GM20431 (cell line): ENCODE measurements at regions not wholly inside any gene's neighbourhood (a gene's known extent, or its start where the extent isn't known, plus 50 kb on each side); places are given as distances from the start of the nearest gene placed in this dataset.

ENCODE experiments used
- in situ Hi-C: fragments of 300-500 bp; cut with MseI, MboI; formaldehyde crosslinking; loops from one replicate; pipeline ENCODE4 v1.15.0; 2020; ENCODE audit warnings: low sequenced_read_pairs; ENCODE audit not compliant: unreplicated experiment

DNA sequence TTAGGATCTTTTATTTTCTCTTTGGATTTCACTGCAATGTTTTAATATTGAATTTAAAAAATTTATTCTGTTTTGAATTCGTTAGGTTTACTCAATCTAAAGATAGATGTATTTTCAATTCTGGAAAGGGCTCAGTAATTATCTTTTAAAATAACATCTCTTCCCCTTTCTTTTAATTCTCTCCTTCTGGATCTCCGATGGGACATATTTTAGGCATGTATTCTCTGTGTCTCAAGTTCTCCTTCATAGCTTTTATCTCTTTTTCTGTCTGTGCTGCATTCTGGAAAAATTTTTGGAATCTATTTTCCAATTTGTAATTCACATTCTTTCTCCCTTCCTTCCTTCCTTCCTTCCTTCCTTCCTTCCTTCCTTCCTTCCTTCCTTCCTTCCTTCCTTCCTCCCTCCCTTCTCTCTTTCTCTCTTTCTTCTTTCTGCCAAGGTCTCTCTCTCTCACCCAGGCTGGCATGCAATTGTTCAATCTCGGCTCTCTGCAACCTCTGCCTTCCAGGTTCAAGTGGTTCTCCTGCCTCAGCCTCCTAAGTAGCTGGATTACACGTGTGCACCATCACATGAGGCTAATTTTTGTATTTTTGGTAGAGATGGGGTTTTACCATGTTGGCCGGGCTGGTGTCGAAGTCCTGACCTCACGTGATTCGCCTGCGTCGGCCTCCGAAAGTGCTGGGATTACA is 98.5 kb upstream of the CTTNBP2 start:
- in situ Hi-C loops = no loop called here

DNA sequence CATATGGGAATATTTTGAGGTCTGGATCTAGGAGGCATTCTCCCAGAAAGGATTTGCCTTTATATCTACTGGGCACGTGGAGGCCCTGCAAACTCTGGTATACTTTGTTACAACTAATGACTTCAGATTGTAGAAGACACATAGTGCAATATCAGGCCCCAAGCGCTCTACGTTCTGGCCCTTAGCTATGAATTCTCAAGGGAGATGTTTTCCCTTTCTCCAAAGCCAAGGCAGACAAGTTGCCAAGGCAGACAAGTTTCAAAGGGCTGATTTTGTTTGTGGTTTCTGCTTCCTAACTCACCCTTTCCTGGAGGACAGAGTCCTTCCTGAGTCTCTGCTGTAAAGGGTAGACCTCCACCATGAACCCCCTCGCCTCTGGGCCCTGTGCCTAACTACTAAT is 99.4 kb upstream of the CTTNBP2 start:
- in situ Hi-C loops = no loop called here

DNA sequence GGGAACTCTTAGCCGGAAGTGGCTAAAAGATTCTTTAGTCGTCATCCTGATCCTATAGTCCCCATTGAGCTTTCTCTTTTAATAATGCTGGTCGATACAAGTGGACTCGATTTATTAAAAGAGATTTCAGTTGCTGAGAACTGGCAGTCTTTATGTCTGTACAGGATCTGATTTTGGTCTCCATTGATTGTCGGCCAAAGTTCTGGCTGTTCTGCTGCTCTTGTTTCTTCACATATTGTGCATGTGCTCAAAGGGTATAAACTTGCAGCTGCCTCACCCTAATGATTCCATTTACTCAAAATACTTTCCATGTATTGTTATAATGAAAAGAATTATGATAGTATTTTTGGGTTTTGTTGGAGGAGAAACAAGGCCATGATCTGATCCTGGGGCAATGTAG is 100.7 kb upstream of the CTTNBP2 start:
- in situ Hi-C loops = no loop called here

DNA sequence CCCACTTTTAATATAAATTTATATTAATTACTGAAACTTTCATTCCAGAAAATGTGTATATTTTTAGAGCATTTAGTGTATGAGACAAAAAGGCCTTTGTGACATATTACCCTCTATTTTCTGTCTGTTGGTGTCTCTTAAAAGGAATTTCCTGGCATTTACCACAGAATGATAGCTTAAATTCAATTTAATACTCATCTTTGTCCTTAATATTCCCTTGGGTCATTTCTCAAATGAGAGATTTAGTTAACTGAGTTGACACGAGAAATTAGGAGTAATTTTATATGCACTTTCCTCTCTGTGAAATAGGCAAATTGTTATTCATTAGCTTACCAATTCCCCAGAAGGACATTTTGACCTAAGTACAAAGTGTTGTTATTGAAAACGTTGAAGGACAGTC is 101.7 kb upstream of the CTTNBP2 start:
- in situ Hi-C loops = no loop called here

- in situ Hi-C loops = no loop called here
These were observed 102.2 kb upstream of the CTTNBP2 start for GRCh38 chr7:117975476-117975875.

DNA sequence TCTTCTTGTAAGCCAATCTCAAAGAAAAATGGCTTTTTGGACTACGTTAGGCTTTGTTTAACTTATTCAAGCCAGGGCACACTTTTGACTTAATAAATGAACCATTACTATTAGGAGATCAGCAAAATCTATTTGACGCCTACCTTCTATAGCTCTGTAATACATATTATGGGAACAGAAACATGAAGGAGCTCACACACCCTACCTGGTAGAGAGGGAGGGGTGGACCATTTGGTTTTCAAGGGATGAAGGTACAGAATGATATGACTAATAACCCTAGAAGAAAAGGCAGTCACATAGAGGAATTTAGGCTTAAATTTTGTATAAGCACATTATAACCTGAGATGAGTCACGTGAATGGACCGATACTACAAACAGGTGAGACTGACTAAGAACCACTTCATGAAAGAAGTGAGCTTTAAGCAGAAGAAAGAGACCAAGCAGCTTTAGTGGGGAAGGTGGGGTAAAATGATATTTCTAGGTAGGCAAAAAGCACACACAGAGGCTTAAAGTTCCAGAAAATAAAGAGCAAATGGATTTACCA is 106.8 kb upstream of the CTTNBP2 start:
- in situ Hi-C loops = no loop called here

- in situ Hi-C loops = no loop called here
These were observed 109.1 kb upstream of the CTTNBP2 start for GRCh38 chr7:117982071-117983055.

DNA sequence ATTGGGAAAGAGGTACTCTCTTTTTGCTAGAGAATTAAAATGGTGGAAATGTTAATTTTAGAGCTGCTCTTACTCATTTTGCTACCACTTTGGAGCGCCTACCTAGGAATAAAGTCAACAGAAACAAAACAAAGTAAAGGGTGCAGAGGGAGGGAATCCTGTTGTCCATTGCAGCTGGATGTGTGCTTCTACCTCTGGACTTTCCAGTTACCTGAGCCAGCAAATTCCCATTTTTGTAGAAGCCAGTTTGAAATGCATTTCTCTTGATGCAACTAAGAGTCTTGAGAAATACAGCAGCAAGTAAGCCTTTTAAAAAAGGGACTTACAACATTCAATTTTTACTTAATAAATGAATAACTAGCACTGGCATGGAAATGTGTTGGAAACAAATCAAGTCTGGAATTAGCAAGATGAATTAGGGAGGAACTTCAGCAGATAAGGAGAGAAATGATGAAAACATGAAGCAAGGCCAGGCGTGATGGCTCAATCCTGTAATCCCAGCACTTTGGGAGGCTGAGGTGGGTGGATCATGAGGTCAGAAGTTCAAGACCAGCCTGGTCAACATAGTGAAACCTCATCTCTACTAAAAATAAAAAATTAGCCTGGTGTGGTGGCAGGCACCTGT is 113.5 kb upstream of the CTTNBP2 start:
- in situ Hi-C loops = no loop called here

DNA sequence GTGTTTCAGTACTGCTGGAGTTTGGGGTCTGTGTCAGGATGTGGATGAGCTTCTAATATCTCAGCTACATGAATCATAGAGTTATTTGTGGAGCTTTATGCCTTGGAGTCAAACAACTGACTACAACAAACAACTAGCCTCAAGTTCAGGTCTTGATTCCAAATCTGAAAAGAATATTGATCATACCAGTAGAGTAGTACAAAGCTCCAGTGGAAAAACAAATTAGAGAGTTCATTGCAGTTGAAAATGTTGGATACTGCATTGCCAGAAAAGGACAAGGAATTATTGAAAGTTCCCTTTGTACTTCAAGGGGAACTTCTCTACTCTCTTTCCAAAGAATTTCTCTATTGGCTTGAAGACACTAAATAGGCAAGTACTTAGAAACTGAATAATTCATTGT is 117.6 kb upstream of the CTTNBP2 start:
- in situ Hi-C loops = no loop called here

DNA sequence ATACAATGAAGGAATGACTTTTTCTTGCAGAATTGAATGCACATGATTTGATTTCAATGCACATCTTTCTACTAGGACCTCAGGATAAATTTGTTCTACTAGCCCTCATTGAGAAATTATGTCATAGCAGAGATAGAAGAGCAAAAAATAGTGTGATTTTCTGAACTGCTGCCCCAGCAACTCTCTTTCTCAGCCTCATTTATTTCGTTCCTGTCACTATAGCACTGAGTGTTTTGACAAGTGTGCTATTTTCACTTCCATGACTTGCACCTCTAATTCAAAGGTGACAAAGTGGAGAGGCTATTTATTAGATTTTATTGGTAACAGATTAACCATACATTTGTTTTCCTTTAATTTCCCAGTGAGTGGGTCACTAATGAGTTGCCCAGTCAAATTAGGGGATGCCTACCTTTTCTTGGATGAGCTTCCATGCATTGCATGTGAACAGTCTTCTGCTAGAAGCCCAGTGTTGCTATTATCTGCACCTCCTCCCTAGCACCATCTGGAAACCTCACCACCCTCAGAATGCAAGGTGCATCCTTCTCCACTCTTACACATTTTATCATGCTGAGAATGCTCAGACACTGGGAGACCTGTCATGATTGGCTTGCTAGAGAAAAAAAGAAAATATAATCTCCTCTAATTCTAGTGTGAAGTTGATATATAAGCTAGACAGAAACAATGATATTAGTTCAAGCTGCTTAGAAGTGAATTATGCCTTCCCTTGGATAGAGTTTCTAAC is 119.6 kb upstream of the CTTNBP2 start:
- in situ Hi-C loops = no loop called here

DNA sequence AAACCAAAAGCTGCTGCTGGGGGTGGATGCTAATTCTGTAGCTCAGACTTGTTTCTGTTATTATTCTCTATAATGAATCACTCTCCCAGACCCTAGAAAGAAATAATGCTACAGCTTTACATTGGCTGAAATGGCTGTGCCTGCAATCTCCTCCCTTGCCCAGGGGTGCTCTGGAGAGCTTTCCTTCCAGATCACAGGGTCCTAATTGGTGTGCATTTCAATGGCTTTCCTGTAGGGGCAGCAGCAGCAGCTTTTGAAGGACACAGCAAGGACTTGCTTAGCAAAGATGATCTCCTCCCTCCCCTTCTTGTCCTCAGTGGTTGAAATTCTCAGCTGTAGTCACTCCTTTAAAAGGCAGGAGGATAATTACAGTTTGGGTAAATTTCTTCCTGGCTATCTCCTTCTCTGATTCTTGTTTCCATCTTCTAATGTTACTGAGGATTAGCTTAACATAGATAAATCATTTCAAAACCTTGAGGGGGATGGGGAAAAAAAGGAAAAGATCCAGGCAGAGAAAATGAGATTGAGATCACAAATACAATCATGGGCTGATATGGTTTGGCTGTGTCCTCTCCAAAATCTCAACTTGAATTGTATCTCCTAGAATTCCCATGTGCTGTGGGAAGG is 120.2 kb upstream of the CTTNBP2 start:
- in situ Hi-C loops = no loop called here

- in situ Hi-C loops = no loop called here
These were observed 122.8 kb upstream of the CTTNBP2 start for GRCh38 chr7:117995850-117996650.

- in situ Hi-C loops = no loop called here
These were observed 124.9 kb upstream of the CTTNBP2 start for GRCh38 chr7:117997862-117998825.

DNA sequence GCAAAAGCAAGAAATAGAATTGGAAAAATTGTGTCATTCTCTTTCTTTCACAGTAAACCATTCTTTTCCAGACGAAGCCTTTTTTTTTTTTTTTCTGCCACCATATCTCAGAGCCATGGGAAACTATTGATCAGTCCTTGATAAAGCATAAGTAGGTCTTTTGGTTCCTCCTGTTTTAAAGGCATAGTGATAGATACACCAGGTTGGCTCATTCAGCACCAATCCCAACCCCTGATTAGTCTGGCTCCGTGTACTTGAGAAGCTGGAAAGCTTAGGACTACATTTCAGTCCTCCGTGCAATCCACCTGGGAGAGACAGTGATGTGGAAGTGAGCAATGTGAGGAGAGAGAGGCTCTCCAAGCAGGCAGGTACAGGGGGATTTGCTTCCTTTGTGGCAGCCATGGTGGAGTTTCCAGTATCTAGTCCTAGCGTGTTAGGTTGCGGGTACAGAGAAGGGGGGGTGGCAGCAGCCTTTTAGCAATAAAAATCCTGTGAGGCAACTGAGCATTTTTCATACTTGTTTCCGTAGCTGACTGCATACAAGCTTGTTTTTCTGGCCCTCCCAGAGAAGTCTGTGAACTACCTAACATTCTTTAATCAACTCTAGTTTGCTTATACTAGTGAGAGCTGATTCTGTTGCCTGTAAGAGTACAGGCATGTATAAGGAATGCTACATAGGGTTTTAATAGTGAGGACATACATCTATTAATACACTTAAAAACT is 127.4 kb upstream of the CTTNBP2 start:
- in situ Hi-C loops = no loop called here

DNA sequence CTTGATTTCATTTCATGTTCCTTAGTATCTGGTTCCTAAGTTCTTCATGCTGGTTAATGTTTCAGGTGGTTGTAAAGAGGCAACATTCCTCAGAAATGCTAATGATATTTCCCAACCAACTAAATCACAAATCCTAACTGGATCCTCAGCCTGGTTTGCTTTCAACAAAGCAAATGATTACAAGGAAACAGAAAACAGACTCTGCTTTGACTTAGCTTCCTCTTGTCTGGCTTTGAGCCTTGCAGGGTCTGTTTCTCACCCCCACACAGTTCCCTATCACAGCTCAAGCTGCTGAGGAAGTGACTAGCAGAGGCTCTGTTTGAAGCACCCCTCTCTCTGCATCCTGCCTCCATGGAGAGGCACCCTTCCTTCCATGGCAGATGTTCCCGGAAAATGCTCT is 130.2 kb upstream of the CTTNBP2 start:
- in situ Hi-C loops = no loop called here

- in situ Hi-C loops = no loop called here
These were observed 131.8 kb upstream of the CTTNBP2 start for GRCh38 chr7:118005026-118005425.

DNA sequence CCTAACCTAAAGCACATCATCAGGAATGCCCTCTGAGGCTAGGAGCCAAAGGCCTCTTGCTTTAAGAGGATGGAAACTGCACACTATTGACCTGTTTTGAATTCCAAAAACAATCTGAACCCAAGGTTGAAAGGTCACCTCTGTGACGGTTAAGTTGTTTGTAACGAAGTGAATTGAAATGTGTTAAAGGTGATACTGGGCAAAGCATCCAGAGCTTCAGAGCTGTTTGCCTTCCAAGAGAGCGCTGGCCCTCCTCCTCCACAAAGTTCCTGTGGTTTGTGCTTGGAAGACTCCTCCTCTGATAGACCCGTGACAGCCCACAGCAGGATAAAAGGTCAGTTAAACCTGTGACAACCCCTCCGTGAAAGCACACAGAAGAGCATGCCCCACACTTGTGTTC is 133.7 kb upstream of the CTTNBP2 start:
- in situ Hi-C loops = no loop called here
